Colonic mucosa (tissue), 4 donors: ENCODE measurements at regions not wholly inside any gene's neighbourhood (a gene's known extent, or its start where the extent isn't known, plus 50 kb on each side); places are given as distances from the start of the nearest gene placed in this dataset.

Source experiments
- DNase-seq: peaks from one replicate; pipeline ENCODE4 v3.0.0-alpha.2; 2020
- H3K27ac ChIP-seq: fragments of 200-600 bp; one replicate; pipeline ENCODE4 v1.8.0; 2021
- H3K27me3 ChIP-seq: fragments of 200-600 bp; one replicate; pipeline ENCODE4 v1.8.0; 2021
- H3K36me3 ChIP-seq: fragments of 200-600 bp; one replicate; pipeline ENCODE4 v1.8.0; 2021
- H3K4me1 ChIP-seq: fragments of 200-600 bp; one replicate; pipeline ENCODE4 v1.8.0; 2021; ENCODE audit warnings: mild to moderate bottlenecking
- H3K4me3 ChIP-seq: fragments of 200-600 bp; one replicate; pipeline ENCODE4 v1.8.0; 2021
- H3K9ac ChIP-seq, 2 donors: one replicate each; pipeline ENCODE4 v1.7.0; 2013; ENCODE audit warnings: control low read depth in 2 of 2, low read depth in 2 of 2, low read length in 2 of 2
- H3K9me3 ChIP-seq: fragments of 200-600 bp; one replicate; pipeline ENCODE4 v1.8.0; 2021
- CTCF ChIP-seq: fragments of 200-600 bp; IDR thresholded peaks from one replicate; pipeline ENCODE4 v1.8.0; 2022; ENCODE audit warnings: antibody characterized with exemption, mild to moderate bottlenecking
- intact Hi-C: fragments of 100-400 bp; cut with DNase I; formaldehyde crosslinking; loops from one replicate; pipeline ENCODE4 v1.14.1; 2022
- donor health status: healthy.
- donor health status: DM: no; HTN: no; CAD: no.
- donor health status: DM: no; HTN: no; CAD: no.

GRCh38 chr4:179325181-179325580, 1882.9 kb upstream of the AGA start:
- Histone ChIP-seq H3K9me3 (no peaks in the 10 kb centered on the region), H3K9ac (no peak overlapping the region), H3K4me1 (no peaks in the 10 kb centered on the region), H3K4me3 (no peak overlapping the region), H3K27ac (no peak overlapping the region), H3K36me3 (no peaks in the 10 kb centered on the region), H3K27me3 (no peaks in the 10 kb centered on the region)
- intact Hi-C loops = no loop called here
- TF ChIP-seq CTCF = no peak
- DNase-seq = no peak

- no peaks in the 10 kb centered on the region for H3K9me3 ChIP-seq
- H3K27me3 ChIP-seq = no peaks in the 10 kb centered on the region
- H3K4me1 ChIP-seq = no peaks in the 10 kb centered on the region
- no peak overlapping the region for H3K9ac ChIP-seq
- no peaks in the 10 kb centered on the region for H3K36me3 ChIP-seq
- no peak for TF ChIP-seq CTCF
- no peak for DNase-seq
- no peak overlapping the region for H3K4me3 ChIP-seq
- no peak overlapping the region for H3K27ac ChIP-seq
- intact Hi-C loops = no loop called here
These were observed 1886.4 kb upstream of the AGA start for GRCh38 chr4:179328627-179329026.

- H3K27me3 ChIP-seq = no peaks in the 10 kb centered on the region
- H3K27ac ChIP-seq = no peak overlapping the region
- no peak overlapping the region for H3K4me3 ChIP-seq
- no peaks in the 10 kb centered on the region for H3K9me3 ChIP-seq
- DNase-seq = no peak
- intact Hi-C loops = no loop called here
- H3K9ac ChIP-seq = no peak overlapping the region
- H3K4me1 ChIP-seq = no peaks in the 10 kb centered on the region
- TF ChIP-seq CTCF = no peak
- H3K36me3 ChIP-seq = no peaks in the 10 kb centered on the region
These were observed 1889.1 kb upstream of the AGA start for GRCh38 chr4:179331362-179331761.

- H3K9me3 ChIP-seq = no peaks in the 10 kb centered on the region
- no peak for DNase-seq
- no peaks in the 10 kb centered on the region for H3K36me3 ChIP-seq
- TF ChIP-seq CTCF = no peak
- no peaks in the 10 kb centered on the region for H3K27me3 ChIP-seq
- no peak overlapping the region for H3K4me3 ChIP-seq
- H3K27ac ChIP-seq = no peak overlapping the region
- H3K4me1 ChIP-seq = no peaks in the 10 kb centered on the region
- intact Hi-C loops = no loop called here
- no peak overlapping the region for H3K9ac ChIP-seq
These were observed 1902.6 kb upstream of the AGA start for GRCh38 chr4:179344861-179345260.

- Histone ChIP-seq H3K9me3 (no peaks in the 10 kb centered on the region), H3K36me3 (no peaks in the 10 kb centered on the region), H3K9ac (no peak overlapping the region), H3K27me3 (no peaks in the 10 kb centered on the region), H3K27ac (no peak overlapping the region), H3K4me1 (no peaks in the 10 kb centered on the region), H3K4me3 (no peak overlapping the region)
- no peak for TF ChIP-seq CTCF
- intact Hi-C loops = no loop called here
- DNase-seq = no peak
These were observed 1910.0 kb upstream of the AGA start for GRCh38 chr4:179352221-179352620.

GRCh38 chr4:179353786-179354185, 1911.5 kb upstream of the AGA start:
- no peaks in the 10 kb centered on the region for H3K9me3 ChIP-seq
- H3K4me1 ChIP-seq = no peaks in the 10 kb centered on the region
- no peak for DNase-seq
- no peak for TF ChIP-seq CTCF
- intact Hi-C loops = no loop called here
- H3K9ac ChIP-seq = no peak overlapping the region
- no peaks in the 10 kb centered on the region for H3K27me3 ChIP-seq
- no peak overlapping the region for H3K4me3 ChIP-seq
- H3K36me3 ChIP-seq = no peaks in the 10 kb centered on the region
- H3K27ac ChIP-seq = no peak overlapping the region
